HG03460 (cell line): ENCODE measurements at regions not wholly inside any gene's neighbourhood (a gene's known extent, or its start where the extent isn't known, plus 50 kb on each side); places are given as distances from the start of the nearest gene placed in this dataset.
"Not testable (repeated sequence)": the region's sequence is repeated elsewhere in the genome, so short reads cannot be mapped to it uniquely, and the experiment has no call there.

Experiments
- ATAC-seq: cut with Tn5 transposase; IDR thresholded peaks from one replicate; pipeline ENCODE4 v1.9.1; 2021; ENCODE audit not compliant: unreplicated experiment

DNA sequence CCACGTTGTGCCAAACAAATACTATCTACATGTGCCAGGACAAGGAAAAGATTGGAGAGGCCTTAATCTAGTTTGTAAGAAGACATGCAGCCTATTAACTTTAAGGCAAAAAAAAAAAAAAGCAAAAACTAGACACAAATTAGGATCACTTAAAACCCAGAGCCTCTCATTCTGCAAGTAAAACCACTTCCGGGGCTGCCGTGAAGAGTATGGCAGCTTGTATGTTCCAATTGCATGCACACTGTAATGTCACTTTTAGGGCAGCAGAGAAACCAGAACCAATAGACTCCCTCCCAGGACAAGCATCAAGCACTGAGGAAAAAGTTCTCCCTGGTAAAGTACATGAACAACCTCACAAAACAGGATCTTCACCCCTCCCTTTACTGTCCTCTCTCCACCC lies 70.6 kb downstream of the RSL24D1 start:
- ATAC-seq = no peak

DNA sequence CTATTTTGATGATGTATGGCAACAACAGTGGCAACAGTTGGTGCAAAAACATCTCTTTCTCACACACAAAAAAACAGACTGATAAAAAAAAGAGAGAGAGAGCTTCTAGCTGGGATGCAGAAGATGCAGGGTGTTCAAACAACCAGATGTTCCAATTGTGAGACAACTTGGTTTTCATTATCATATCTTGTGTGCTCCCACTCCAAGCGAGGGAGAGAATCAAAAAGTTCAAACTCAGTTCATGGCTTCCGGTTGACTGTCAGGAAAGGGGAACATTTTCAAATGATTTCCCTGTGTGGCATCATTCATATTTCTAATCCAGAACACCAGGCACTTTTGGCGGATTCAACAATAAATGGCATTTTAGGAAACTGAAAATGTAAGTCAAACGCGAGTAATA lies 72.1 kb downstream of the RSL24D1 start:
- no peak for ATAC-seq

DNA sequence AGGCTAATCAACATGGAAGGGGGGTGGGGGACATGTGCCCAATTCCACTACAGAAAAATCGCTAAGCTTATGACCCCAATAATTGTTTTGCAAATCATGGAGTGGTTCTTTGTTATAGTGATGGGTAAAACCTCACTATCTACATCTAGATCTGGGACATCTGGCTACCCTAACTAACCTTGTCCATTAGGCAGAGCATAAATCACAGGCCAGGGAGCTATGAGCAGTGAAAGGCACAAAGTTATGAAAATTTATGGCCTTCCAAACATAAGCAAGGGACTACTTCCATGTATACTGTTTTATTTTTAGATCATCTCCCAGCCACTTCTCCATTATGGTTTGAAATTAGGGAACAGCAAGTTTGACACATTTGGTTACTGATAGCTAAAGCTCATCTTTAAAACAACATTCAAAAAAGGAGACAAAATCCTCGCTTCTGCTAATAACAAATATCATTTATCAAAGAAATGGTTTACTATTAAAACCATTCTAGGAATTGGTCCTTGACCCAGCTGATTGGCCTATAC lies 78.3 kb downstream of the RSL24D1 start:
- ATAC-seq = no peak

DNA sequence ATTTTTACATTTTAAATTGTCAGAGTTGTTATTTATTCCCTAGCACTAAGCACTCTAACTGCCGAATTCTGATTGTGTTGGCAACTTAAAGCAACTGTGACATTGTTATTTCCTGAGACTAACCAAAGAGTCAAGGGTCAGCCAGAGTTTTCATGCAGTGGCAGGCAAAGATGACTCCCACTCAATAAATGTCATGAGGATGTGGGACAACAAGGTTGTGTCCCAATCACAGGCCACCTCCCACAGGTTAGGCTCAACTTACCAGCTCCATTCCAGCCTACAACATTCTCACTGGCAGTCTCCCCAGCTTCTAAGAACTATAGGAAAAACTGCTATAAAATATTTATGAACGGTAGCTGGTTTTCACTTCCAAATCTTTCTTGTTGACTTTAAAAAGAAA lies 80.1 kb downstream of the RSL24D1 start:
- no peak for ATAC-seq

DNA sequence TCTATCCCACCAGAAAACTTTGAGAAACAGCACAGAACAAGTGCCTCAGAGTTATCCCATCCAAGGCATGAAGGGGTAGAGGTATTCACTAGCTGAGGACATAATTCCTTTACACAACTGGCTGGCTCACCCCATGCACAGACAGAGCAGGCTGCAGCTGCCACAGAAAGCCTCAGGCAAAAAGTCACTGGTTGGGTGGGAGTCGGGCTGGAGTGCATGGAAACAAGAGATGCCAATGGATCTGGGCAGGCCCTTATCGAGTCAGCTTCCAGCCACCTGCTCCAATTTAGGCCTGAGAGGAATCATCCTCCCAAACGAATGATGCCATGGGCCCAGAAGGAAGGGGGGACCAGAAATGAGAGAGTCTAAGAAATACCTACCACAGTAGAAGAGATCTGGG lies 83.0 kb downstream of the RSL24D1 start:
- no peak for ATAC-seq

DNA sequence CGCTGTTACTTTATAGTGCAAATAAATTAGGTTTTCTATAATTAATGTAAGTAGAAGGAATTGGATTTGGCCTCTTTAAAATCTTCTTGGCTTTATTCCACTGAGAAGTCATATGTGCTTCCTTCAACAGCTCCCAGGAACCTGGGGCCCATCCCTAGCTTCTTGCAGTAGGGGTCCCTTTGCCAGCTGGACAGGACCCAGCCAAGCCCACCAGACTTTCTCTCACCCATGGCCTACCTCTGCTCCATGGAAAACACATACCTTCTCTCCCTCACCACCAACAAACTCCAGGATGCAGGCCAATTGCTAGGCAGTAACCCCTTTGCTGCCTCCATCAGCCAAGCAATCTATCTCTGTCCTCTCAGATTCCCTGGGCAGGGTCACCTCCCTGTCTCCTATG lies 84.0 kb downstream of the RSL24D1 start:
- no peak for ATAC-seq

DNA sequence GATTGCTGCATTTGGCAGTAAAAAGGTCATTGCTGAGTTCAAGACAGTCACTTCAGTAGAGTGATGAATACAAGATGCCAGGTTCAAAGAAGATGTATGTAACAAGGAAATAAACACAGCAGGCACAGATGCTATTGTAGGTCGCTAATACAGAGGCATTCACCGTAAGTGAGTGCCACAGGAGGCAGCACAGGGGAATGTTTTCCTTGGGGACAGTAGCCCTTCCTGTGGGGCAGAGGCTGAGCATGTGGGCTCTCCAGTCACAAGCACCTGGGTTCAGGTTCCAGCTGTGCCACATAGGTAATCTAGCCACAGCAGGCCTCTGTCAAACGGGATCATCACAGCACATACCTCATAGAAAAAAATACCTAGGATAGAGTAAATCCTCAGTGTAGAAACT lies 86.3 kb downstream of the RSL24D1 start:
- ATAC-seq = no peak

DNA sequence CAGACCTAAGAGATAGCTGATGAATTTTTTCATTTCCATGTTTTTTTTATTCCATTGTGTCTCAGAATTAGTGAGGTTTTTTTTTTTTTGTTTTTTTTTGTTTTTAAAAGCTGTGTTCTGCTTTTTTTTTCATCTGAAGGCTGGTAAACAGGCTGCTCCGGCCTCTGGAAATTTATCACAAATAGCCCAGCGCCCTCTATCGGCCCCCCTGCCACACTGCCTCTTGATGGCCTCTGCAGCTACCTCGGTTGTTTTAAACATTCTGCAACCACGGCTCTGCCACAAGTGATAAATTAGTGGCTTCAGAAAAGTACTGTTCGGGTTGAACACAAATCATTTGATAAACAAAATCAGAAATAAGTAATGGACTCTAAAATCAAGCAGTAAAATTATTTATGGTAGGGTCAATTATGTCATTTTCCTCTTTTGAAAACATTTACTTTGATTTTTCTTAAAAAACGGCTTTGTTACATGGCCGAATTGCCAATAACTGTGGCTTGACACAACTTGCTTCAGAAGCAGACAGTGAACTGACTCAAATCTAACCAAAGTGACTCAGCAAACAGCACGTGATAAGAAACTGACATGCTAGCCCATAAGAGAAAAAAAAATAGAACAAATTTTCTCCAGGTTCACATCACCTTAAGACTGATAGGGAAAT lies 87.8 kb downstream of the RSL24D1 start:
- ATAC-seq = no peak

DNA sequence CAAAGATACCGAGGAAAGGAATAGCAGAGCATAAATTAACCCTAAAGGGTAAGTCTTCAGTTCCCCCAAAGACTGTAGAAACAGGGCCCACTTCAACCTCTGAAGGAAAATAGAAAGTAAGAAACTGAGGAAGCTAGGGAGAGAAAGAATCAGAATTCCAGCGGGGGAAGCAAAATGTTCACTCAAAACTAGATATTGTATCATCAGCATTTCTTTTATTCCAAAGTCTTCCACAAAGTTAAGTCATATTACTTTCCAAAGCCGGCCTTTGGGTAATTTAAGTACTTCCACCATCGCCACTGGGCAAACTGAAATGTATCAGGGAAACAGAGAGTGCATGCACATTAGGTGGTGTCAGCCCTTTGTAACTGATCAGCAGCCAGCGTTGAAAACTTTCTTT lies 88.3 kb downstream of the RSL24D1 start:
- ATAC-seq = no peak

DNA sequence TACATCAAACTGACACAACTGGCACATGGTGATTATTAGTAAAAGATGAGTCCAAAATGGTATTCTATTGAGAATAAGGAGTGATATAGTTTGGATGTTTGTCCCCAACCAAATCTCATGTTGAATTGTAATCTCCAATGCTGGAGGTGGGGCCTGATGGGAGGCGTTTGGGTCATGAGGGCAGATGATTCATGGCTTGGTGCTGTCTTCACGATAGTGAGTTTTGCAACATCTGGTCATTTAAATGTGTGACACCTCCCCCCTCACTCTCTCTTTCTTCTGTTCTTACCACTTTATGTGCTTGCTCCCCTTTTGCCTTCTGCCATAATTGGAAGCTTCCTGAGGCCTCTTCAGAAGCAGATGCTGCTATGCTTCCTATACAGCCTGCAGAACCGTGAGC lies 90.6 kb downstream of the RSL24D1 start:
- no peak for ATAC-seq

DNA sequence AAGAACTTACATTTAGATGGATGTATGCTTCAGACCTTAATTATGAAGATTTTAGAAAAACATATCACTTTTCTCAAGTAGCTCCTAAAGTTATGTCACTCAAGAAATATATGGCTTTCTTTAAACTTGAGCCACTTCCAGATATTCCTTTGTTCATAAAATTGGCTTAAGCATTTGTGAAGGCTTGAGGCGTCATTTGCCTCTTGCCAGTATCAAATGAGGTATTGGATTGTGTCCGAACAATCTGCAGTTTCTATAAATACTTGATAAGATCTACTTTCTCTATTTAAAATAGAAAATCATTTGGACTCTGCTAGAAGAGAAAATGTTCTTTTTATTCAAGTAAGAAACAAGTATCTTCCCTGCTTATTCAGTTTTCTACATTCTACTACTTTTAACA lies 102.6 kb downstream of the RSL24D1 start:
- ATAC-seq = no peak

DNA sequence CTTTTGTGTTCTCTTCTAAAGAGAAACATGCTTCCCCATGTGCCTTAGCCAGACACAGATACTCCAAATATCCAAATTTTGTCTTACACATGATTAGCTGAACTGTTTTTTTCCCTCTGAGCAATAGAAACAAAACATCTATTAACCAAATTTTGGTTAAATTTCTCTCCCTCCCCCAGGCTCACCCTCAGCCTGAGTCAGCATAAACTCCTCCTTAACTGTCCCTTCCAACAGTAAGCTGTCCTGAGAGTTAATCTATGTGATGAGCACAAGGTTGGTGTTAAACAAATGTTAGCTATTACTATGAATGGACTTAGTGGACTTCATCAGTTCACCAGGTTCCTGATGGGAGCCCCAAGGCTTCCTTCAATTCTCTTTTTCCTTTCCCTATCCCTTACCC lies 108.5 kb downstream of the RSL24D1 start:
- ATAC-seq = no peak

DNA sequence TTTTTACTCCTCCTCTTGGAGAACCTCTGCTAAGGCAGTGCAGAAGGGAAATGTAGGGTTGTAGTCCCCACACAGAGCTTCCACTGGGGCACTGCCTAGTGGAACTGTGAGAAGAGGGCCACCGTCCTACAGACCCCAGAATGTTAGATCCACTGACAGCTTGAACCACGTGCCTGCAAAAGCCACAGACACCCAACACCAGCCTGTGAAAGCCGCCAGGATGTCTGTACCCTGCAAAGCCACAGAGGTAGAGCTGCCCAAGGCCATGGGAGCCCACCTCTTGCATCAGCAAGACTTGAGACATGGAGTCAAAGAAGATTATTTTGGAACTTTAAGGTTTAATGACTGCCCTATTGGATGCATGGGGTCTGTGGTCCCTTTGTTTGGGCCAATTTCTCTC lies 112.1 kb downstream of the RSL24D1 start:
- no peak for ATAC-seq

DNA sequence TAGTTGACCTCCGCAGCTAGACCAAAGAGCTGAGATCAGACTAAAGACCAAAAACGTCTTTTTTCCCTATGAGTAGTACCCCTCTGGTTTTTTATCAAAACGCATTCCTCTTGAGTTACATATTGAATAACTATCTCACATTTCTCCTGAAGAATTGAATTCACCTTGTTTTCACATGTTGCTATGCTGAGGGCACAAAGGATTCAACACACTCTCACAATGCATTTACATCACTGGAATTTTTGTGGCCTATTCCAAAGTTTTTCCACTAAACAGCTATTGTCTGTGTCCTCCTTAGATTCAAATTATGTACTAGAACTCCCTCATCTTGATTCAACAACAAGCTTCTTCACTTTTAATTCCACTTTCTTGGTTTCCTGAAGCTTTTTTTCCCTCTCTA lies 112.5 kb downstream of the RSL24D1 start:
- ATAC-seq = no peak

DNA sequence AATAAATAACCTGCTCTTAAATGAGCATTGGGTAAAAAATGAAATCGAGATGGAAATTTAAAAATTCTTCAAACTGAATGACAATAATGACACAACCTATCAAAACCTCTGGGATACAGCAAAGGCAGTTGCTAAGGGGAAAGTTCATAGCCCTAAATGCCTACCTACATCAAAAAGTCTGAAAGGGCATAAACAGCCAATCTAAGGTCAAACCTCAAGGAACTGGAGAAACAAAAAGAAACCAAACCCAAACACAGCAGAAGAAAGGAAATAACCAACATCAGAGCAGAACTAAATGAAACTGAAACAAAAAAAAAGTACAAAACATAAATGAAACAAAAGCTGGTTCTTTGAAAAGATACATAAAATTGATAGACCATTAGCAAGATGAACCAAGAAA lies 119.7 kb downstream of the RSL24D1 start:
- ATAC-seq = not testable (repeated sequence)

DNA sequence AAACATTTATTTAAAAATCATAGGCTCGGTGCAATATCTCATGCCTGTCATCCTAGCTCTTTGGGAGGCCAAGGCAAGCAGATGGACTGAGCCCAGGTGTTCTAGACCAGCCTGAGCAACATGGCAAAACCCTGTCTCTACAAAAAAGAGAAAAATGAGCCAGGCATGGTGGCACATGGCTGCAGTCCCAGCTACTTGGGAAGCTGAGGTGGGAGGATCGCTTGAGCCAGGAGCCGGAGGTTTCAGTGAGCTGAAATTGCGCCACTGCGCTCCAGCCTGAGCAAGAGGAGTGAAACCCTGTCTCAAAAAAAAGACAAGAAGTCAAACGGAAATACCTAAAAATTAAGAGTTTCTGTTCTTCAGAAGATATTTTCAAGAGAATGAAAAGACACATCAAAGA lies 122.3 kb downstream of the RSL24D1 start:
- ATAC-seq = no peak

DNA sequence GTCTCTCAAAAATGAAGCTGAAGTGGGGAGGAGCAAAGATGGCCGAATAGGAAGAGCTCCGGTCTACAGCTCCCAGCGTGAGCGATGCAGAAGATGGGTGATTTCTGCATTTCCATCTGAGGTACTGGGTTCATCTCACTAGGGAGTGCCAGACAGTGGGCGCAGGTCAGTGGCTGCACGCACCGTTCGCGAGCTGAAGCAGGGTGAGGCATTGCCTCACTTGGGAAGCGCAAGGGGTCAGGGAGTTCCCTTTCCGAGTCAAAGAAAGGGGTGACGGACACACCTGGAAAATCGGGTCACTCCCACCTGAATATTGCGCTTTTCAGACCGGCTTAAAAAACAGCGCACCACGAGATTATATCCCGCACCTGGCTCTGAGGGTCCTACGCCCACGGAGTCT lies 132.8 kb downstream of the RSL24D1 start:
- not testable (repeated sequence) for ATAC-seq

DNA sequence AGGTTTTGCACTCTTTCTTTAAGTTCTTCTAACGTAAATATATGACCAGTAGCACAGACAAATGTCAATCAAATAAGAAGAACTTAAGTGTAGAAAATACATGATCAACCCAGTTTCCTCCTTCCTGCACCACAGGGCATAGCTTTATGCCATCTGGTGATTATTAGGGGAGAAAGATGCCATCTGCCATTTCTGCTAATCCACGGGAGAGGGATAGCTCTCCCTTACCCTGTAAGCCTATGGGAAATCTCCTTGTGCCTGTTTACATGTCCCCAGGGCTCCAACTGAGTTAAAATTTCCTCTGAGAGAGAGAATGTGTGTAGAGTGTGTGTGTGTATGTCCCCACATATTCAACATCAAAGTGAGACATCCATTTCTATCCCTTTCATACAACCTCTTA lies 135.9 kb downstream of the RSL24D1 start:
- no peak for ATAC-seq

DNA sequence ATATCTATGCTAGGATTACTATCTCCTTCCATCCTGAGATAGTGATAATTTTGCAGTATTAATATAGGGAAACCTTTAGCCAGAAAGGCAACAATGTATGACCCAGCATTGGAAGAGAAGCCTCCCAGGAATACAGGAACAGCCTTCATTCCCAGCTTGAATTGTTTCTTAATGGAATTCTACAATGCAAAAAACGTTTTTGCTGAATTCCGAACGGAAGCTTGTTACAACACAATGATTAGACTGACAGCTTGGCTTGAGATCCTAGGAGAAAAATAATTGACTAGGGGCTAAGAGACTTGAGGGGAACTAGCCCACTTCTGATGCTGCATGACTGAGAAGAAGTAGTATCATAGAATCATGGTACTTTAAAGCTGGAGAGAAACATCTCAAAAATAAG lies 140.2 kb downstream of the RSL24D1 start:
- ATAC-seq = no peak

DNA sequence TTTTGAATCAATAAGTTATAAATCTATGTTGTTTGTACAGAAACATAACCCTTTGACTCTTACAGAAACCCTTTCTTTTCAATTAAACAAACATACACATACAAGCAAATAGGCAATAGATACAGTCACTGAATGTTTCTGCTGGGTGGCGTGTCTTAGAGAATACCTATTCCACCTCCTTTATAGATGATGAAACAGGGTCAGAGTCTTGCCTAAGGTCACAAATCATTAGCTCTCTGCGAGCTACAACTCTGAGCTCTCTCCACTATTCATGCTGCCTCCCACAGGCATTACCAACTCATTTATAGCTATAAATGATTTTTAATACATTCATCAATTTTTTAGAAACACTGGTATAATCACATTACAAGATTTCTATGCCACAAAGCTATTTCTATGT lies 152.6 kb downstream of the RSL24D1 start:
- ATAC-seq = no peak

DNA sequence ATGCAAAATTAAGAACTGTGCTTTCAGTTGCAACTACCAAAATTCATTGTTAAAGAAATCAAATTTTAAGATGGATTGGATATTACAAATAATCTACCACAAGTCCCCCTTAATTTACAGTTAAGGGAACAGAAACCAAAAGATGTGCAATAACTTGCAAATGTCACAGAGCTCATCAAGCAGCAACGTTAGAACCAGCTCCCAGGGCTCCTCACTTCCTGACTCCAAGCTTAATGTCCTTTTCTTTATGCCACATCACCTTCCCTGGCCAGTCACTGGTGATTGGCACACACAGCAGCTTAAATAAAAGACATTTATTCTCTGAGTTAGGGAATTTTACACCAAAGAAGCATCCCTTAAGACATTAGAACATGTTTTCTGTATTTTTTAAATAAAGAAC lies 159.7 kb downstream of the RSL24D1 start:
- ATAC-seq = no peak

DNA sequence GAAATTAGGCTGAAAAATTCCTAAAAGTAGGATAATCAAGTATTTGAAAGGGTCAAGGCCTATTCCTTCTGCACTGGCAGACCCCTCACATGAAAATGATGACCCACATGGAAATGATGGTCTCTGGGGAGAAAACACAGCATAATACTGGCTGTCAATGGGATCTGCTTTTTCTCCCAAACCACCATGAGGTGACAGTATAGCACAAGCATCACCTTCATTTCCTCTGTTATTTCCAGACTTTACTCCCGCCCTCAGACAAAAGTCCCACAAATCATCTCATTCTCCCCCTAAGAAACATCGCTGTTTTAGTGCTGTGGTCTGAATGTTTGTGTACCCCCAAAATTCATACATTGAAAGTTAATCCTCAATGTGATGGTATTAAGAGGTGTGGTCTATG lies 161.0 kb downstream of the RSL24D1 start:
- ATAC-seq = no peak

DNA sequence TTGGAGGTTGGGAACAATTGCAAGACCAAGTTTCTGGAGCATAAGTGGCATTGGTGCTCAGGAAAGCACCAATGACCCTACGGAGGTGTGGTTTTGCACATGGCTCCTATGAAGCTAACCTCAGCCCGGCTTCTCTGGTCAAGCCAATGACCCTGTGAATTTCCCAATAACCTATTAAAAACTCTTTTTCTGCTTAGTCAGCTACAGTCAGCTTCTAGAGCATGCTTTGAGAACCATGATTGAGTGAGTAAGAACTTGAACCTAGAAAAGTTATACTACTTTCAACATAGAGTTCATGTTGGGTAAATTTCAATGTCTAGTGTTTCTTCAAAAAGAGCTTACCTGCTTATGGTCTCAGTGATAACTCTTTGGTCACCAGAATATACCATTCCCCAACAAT lies 163.2 kb downstream of the RSL24D1 start:
- no peak for ATAC-seq
